ENCODE measurements at regions not wholly inside any gene's neighbourhood (a gene's known extent, or its start where the extent isn't known, plus 50 kb on each side); places are given as distances from the start of the nearest gene placed in this dataset.

GRCh38 chr5:8814105-8814504 is 731.8 kb downstream of the SEMA5A start:
- TF ChIP-seq CTCF (IDR thresholded peaks at IDR 0.05; ENCODE audit: low read depth, low read length, poor library complexity, severe bottlenecking) (no peak), EZH2phosphoT487 (IDR thresholded peaks at IDR 0.05; ENCODE audit: borderline replicate concordance, low read length) (no peak)
- H4K20me1 ChIP-seq (ENCODE audit: control insufficient read depth, insufficient read depth, low read depth, low read length) = no peaks in the 10 kb centered on the region
- H3F3A ChIP-seq (ENCODE audit: control insufficient read depth, insufficient read depth) = no peaks in the 10 kb centered on the region

DNA sequence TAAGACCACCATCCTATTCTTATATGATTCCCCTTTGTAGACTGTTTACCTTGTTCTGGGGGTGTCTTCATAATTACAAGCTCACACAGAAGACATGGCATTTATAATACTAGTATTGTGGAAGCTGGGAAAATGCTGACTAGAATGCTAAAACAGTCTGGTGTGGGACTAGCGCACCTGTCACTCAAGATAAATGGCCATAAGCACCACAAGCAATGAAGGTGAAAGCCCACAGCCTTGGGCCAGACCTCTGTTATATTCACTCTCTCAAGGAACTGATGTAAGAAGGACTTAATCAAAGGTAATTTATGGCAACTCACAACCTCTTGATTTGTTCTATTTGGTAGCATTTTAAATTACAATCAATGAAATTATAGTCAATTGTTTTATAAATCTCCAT is 721.5 kb downstream of the SEMA5A start:
- Histone ChIP-seq H3K9me2 (replicated peaks; ENCODE audit: control insufficient read depth, low read length) (no peaks in the 10 kb centered on the region), H3K27me3 (ENCODE audit: control insufficient read depth, low read length) (no peaks in the 10 kb centered on the region), H3F3A (ENCODE audit: control insufficient read depth, insufficient read depth) (no peaks in the 10 kb centered on the region), H3K27ac (ENCODE audit: low read depth, low read length) (no peak overlapping the region), H3K79me2 (ENCODE audit: control insufficient read depth, low read length) (no peaks in the 10 kb centered on the region), H3K36me3 (ENCODE audit: control insufficient read depth, low read length) (no peaks in the 10 kb centered on the region), H3K4me2 (ENCODE audit: low read length) (no peak overlapping the region), H4K20me1 (ENCODE audit: control insufficient read depth, insufficient read depth, low read depth, low read length) (no peaks in the 10 kb centered on the region), H3K4me3 (ENCODE audit: low read length) (no peak overlapping the region), H3K9me3 (ENCODE audit: control insufficient read depth, insufficient read depth, low read length) (no peaks in the 10 kb centered on the region), H3K4me1 (ENCODE audit: control insufficient read depth, low read length) (no peaks in the 10 kb centered on the region)
- TF ChIP-seq CTCF (IDR thresholded peaks at IDR 0.05; ENCODE audit: low read depth, low read length, poor library complexity, severe bottlenecking) = no peak
- TF ChIP-seq EZH2phosphoT487 (IDR thresholded peaks at IDR 0.05; ENCODE audit: borderline replicate concordance, low read length) = no peak

More at GRCh38 chr5:8814105-8814504, 731.8 kb downstream of the SEMA5A start:
- no peaks in the 10 kb centered on the region for H3K4me1 ChIP-seq (ENCODE audit: control insufficient read depth, low read length)
- H3K27me3 ChIP-seq (ENCODE audit: control insufficient read depth, low read length) = no peaks in the 10 kb centered on the region
- H3K9me2 ChIP-seq (replicated peaks; ENCODE audit: control insufficient read depth, low read length) = no peaks in the 10 kb centered on the region
- no peaks in the 10 kb centered on the region for H3K9me3 ChIP-seq (ENCODE audit: control insufficient read depth, insufficient read depth, low read length)
- no peak overlapping the region for H3K4me2 ChIP-seq (ENCODE audit: low read length)
- no peaks in the 10 kb centered on the region for H3K79me2 ChIP-seq (ENCODE audit: control insufficient read depth, low read length)
- no peaks in the 10 kb centered on the region for H3K36me3 ChIP-seq (ENCODE audit: control insufficient read depth, low read length)
- H3K4me3 ChIP-seq (ENCODE audit: low read length) = no peak overlapping the region
- no peak overlapping the region for H3K27ac ChIP-seq (ENCODE audit: low read depth, low read length)

DNA sequence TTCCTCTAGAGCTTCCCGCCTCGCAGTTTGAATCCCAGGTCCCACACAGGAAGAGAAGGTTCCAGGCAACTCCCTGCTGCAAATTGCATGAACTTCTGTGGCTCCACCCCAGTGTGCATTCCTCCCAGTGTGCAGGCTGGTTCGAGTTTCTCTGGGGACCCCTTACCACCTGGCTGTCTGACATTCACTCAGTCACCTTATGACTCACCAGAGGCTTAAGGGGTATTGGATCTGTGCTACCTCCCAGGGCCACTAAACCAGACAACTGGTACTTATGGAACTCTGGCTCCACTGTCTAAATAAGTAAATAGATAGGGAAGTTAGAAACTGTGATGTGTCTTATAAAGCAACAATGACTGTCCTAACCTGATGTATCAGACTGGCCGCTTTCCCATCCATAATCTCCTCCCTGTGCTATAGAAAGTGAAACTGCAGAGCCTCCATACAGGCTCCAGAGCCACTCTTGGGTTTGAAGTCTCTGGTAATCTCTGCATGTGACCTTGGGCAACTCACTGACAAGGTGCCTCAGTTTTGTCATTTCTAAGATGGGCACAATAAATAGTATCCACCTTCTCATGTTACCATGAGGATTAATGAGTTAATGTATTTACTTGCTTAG is 720.6 kb downstream of the SEMA5A start:
- no peak overlapping the region for H3K4me3 ChIP-seq (ENCODE audit: low read length)
- no peaks in the 10 kb centered on the region for H3F3A ChIP-seq (ENCODE audit: control insufficient read depth, insufficient read depth)
- H3K36me3 ChIP-seq (ENCODE audit: control insufficient read depth, low read length) = no peaks in the 10 kb centered on the region
- H3K27ac ChIP-seq (ENCODE audit: low read depth, low read length) = no peak overlapping the region
- no peaks in the 10 kb centered on the region for H3K9me2 ChIP-seq (replicated peaks; ENCODE audit: control insufficient read depth, low read length)
- no peaks in the 10 kb centered on the region for H3K27me3 ChIP-seq (ENCODE audit: control insufficient read depth, low read length)
- no peaks in the 10 kb centered on the region for H4K20me1 ChIP-seq (ENCODE audit: control insufficient read depth, insufficient read depth, low read depth, low read length)
- TF ChIP-seq CTCF (IDR thresholded peaks at IDR 0.05; ENCODE audit: low read depth, low read length, poor library complexity, severe bottlenecking) (no peak), EZH2phosphoT487 (IDR thresholded peaks at IDR 0.05; ENCODE audit: borderline replicate concordance, low read length) (no peak)
- H3K79me2 ChIP-seq (ENCODE audit: control insufficient read depth, low read length) = no peaks in the 10 kb centered on the region
- H3K4me2 ChIP-seq (ENCODE audit: low read length) = no peak overlapping the region
- no peaks in the 10 kb centered on the region for H3K9me3 ChIP-seq (ENCODE audit: control insufficient read depth, insufficient read depth, low read length)
- no peaks in the 10 kb centered on the region for H3K4me1 ChIP-seq (ENCODE audit: control insufficient read depth, low read length)
